RWPE1 (cell line): ENCODE measurements at regions not wholly inside any gene's neighbourhood (a gene's known extent, or its start where the extent isn't known, plus 50 kb on each side); places are given as distances from the start of the nearest gene placed in this dataset.

Source experiments
- CTCF ChIA-PET: fragments of 350-600 bp; sonication (Branson Sonifier 250); formaldehyde crosslinking; extraction: SDS; loops from one replicate; lab custom pipeline; 2021; lab: Yijun Ruan, JAX
- POLR2A ChIA-PET: fragments of 400-600 bp; formaldehyde crosslinking; extraction: SDS; loops from one replicate; lab custom pipeline; 2020; ENCODE audit warnings: antibody characterized with exemption; ENCODE audit not compliant: low non-redundant PET; lab: Yijun Ruan, JAX
- DNase-seq: peaks from one replicate; pipeline ENCODE4 v3.0.0; 2012; ENCODE audit warnings: low spot score
- H3K27ac ChIP-seq: fragments of 450-650 bp; 2 replicates; pipeline ENCODE4 v1.5.1; 2017
- CTCF ChIP-seq: fragments of 450-650 bp; conservative IDR thresholded peaks from 2 replicates; pipeline ENCODE4 v1.5.1; 2017; ENCODE audit warnings: low read depth, mild to moderate bottlenecking

- DNase-seq = peak; percentile 86
- H3K27ac ChIP-seq = no peak overlapping the region
- CTCF ChIA-PET = interaction anchor here (0.6 kb wide), 2 partner anchors 164 to 262 kb away, joined by 3 to 6 read pairs; no protein-coding TSS in a partner anchor
- POLR2A ChIA-PET = no interaction called here
- TF ChIP-seq CTCF = no peak
These were observed 64.7 kb upstream of the MGAT5 start for GRCh38 chr2:134189009-134189720.

GRCh38 chr2:134190062-134190806 lies 63.6 kb upstream of the MGAT5 start:
- TF ChIP-seq CTCF = no peak
- ChIA-PET POLR2A (no interaction called here), CTCF (no interaction called here)
- DNase-seq = no peak
- no peak overlapping the region for H3K27ac ChIP-seq

- no peak overlapping the region for H3K27ac ChIP-seq
- TF ChIP-seq CTCF = no peak
- CTCF ChIA-PET = no interaction called here
- POLR2A ChIA-PET = no interaction called here
- DNase-seq = no peak
These were observed 63.1 kb upstream of the MGAT5 start for GRCh38 chr2:134190807-134191203.

GRCh38 chr2:134191835-134192234 lies 62.0 kb upstream of the MGAT5 start:
- no peak for TF ChIP-seq CTCF
- ChIA-PET POLR2A (no interaction called here), CTCF (interaction anchor here (0.8 kb wide), 1 partner anchor 73 kb away, joined by 3 read pairs; no protein-coding TSS in a partner anchor)
- H3K27ac ChIP-seq = no peak overlapping the region
- no peak for DNase-seq

- ChIA-PET CTCF (no interaction called here), POLR2A (no interaction called here)
- H3K27ac ChIP-seq = no peak overlapping the region
- TF ChIP-seq CTCF = no peak
- DNase-seq = no peak
These were observed 60.9 kb upstream of the MGAT5 start for GRCh38 chr2:134193006-134193405.

- H3K27ac ChIP-seq = no peak overlapping the region
- no peak for TF ChIP-seq CTCF
- POLR2A ChIA-PET = no interaction called here
- CTCF ChIA-PET = no interaction called here
- DNase-seq = no peak
These were observed 59.4 kb upstream of the MGAT5 start for GRCh38 chr2:134194519-134194918.
